ENCODE measurements at regions not wholly inside any gene's neighbourhood (a gene's known extent, or its start where the extent isn't known, plus 50 kb on each side); places are given as distances from the start of the nearest gene placed in this dataset.
"Not testable (repeated sequence)": the region's sequence is repeated elsewhere in the genome, so short reads cannot be mapped to it uniquely, and the experiment has no call there.

- H3K27me3 ChIP-seq (ENCODE audit: control insufficient read depth, insufficient read depth, low read length); H3K4me1 ChIP-seq (ENCODE audit: control insufficient read depth, insufficient read depth, low read length); H3K9me3 ChIP-seq (ENCODE audit: control insufficient read depth, low read length); H3K9ac ChIP-seq (ENCODE audit: low read length); H3K36me3 ChIP-seq (ENCODE audit: control insufficient read depth, insufficient read depth, low read length); H3K4me3 ChIP-seq (ENCODE audit: low read length): not testable (repeated sequence)
Observed at GRCh38 chr16:29182940-29183868, 198.4 kb downstream of the LAT start.

- peaks cover 4% of the 10 kb centered on the region for H3K4me1 ChIP-seq (ENCODE audit: control insufficient read depth, insufficient read depth, low read length)
- H3K9ac ChIP-seq (ENCODE audit: low read length) = no peak overlapping the region
- H3K4me3 ChIP-seq (ENCODE audit: low read length) = no peak overlapping the region
- H3K9me3 ChIP-seq (ENCODE audit: control insufficient read depth, low read length) = no peaks in the 10 kb centered on the region
- H3K27me3 ChIP-seq (ENCODE audit: control insufficient read depth, insufficient read depth, low read length) = no peaks in the 10 kb centered on the region
- H3K36me3 ChIP-seq (ENCODE audit: control insufficient read depth, insufficient read depth, low read length) = no peaks in the 10 kb centered on the region
Observed at GRCh38 chr16:29182501-29182900, 197.6 kb downstream of the LAT start.

- H3K9me3 ChIP-seq (ENCODE audit: control insufficient read depth, low read length); H3K4me1 ChIP-seq (ENCODE audit: control insufficient read depth, insufficient read depth, low read length); H3K36me3 ChIP-seq (ENCODE audit: control insufficient read depth, insufficient read depth, low read length); H3K9ac ChIP-seq (ENCODE audit: low read length); H3K27me3 ChIP-seq (ENCODE audit: control insufficient read depth, insufficient read depth, low read length); H3K4me3 ChIP-seq (ENCODE audit: low read length): not testable (repeated sequence)
Observed at GRCh38 chr16:29181921-29182411, 197.1 kb downstream of the LAT start.

GRCh38 chr16:29181254-29181780, 196.5 kb downstream of the LAT start:
- H3K9me3 ChIP-seq (ENCODE audit: control insufficient read depth, low read length); H3K36me3 ChIP-seq (ENCODE audit: control insufficient read depth, insufficient read depth, low read length); H3K27me3 ChIP-seq (ENCODE audit: control insufficient read depth, insufficient read depth, low read length); H3K9ac ChIP-seq (ENCODE audit: low read length); H3K4me1 ChIP-seq (ENCODE audit: control insufficient read depth, insufficient read depth, low read length); H3K4me3 ChIP-seq (ENCODE audit: low read length): not testable (repeated sequence)

- H3K4me1 ChIP-seq (ENCODE audit: control insufficient read depth, insufficient read depth, low read length); H3K9me3 ChIP-seq (ENCODE audit: control insufficient read depth, low read length): not testable (repeated sequence)
Observed at GRCh38 chr16:29180206-29180600, 195.4 kb downstream of the LAT start.

GRCh38 chr16:29179401-29180205, 194.8 kb downstream of the LAT start:
- not testable (repeated sequence) for H3K36me3 ChIP-seq (ENCODE audit: control insufficient read depth, insufficient read depth, low read length); H3K4me3 ChIP-seq (ENCODE audit: low read length); H3K27me3 ChIP-seq (ENCODE audit: control insufficient read depth, insufficient read depth, low read length); H3K9ac ChIP-seq (ENCODE audit: low read length); H3K4me1 ChIP-seq (ENCODE audit: control insufficient read depth, insufficient read depth, low read length); H3K9me3 ChIP-seq (ENCODE audit: control insufficient read depth, low read length)

More at GRCh38 chr16:29180206-29180600, 195.4 kb downstream of the LAT start:
- not testable (repeated sequence) for H3K36me3 ChIP-seq (ENCODE audit: control insufficient read depth, insufficient read depth, low read length); H3K9ac ChIP-seq (ENCODE audit: low read length); H3K27me3 ChIP-seq (ENCODE audit: control insufficient read depth, insufficient read depth, low read length); H3K4me3 ChIP-seq (ENCODE audit: low read length)

- H3K36me3 ChIP-seq (ENCODE audit: control insufficient read depth, insufficient read depth, low read length); H3K9ac ChIP-seq (ENCODE audit: low read length); H3K4me1 ChIP-seq (ENCODE audit: control insufficient read depth, insufficient read depth, low read length); H3K27me3 ChIP-seq (ENCODE audit: control insufficient read depth, insufficient read depth, low read length); H3K9me3 ChIP-seq (ENCODE audit: control insufficient read depth, low read length); H3K4me3 ChIP-seq (ENCODE audit: low read length): not testable (repeated sequence)
Observed at GRCh38 chr16:29177888-29178726, 193.3 kb downstream of the LAT start.

GRCh38 chr16:29177203-29177887, 192.5 kb downstream of the LAT start:
- H3K4me3 ChIP-seq (ENCODE audit: low read length); H3K9ac ChIP-seq (ENCODE audit: low read length); H3K36me3 ChIP-seq (ENCODE audit: control insufficient read depth, insufficient read depth, low read length); H3K27me3 ChIP-seq (ENCODE audit: control insufficient read depth, insufficient read depth, low read length); H3K9me3 ChIP-seq (ENCODE audit: control insufficient read depth, low read length); H3K4me1 ChIP-seq (ENCODE audit: control insufficient read depth, insufficient read depth, low read length): not testable (repeated sequence)

- not testable (repeated sequence) for H3K9me3 ChIP-seq (ENCODE audit: control insufficient read depth, low read length); H3K27me3 ChIP-seq (ENCODE audit: control insufficient read depth, insufficient read depth, low read length); H3K9ac ChIP-seq (ENCODE audit: low read length); H3K36me3 ChIP-seq (ENCODE audit: control insufficient read depth, insufficient read depth, low read length); H3K4me3 ChIP-seq (ENCODE audit: low read length); H3K4me1 ChIP-seq (ENCODE audit: control insufficient read depth, insufficient read depth, low read length)
Observed at GRCh38 chr16:29176822-29177202, 192.0 kb downstream of the LAT start.

- not testable (repeated sequence) for H3K9ac ChIP-seq (ENCODE audit: low read length); H3K36me3 ChIP-seq (ENCODE audit: control insufficient read depth, insufficient read depth, low read length); H3K27me3 ChIP-seq (ENCODE audit: control insufficient read depth, insufficient read depth, low read length); H3K4me1 ChIP-seq (ENCODE audit: control insufficient read depth, insufficient read depth, low read length); H3K9me3 ChIP-seq (ENCODE audit: control insufficient read depth, low read length); H3K4me3 ChIP-seq (ENCODE audit: low read length)
Observed at GRCh38 chr16:29176154-29176470, 191.3 kb downstream of the LAT start.

- not testable (repeated sequence) for H3K9me3 ChIP-seq (ENCODE audit: control insufficient read depth, low read length); H3K27me3 ChIP-seq (ENCODE audit: control insufficient read depth, insufficient read depth, low read length); H3K9ac ChIP-seq (ENCODE audit: low read length); H3K4me1 ChIP-seq (ENCODE audit: control insufficient read depth, insufficient read depth, low read length); H3K36me3 ChIP-seq (ENCODE audit: control insufficient read depth, insufficient read depth, low read length); H3K4me3 ChIP-seq (ENCODE audit: low read length)
Observed at GRCh38 chr16:29175411-29176153, 190.7 kb downstream of the LAT start.

Measured in mucosa of stomach (tissue), 1 donor.